ENCODE measurements at regions not wholly inside any gene's neighbourhood (a gene's known extent, or its start where the extent isn't known, plus 50 kb on each side); places are given as distances from the start of the nearest gene placed in this dataset.
A peak's percentile ranks its signal among the peaks of the same experiment; 100 is the strongest.
"Not testable (repeated sequence)": the region's sequence is repeated elsewhere in the genome, so short reads cannot be mapped to it uniquely, and the experiment has no call there.

- not testable (repeated sequence) for H3K27me3 ChIP-seq (ENCODE audit: control insufficient read depth, insufficient read depth, low read length); H3K9me3 Mint-ChIP-seq
Measured at GRCh38 chr15:22631789-22632188, 154.7 kb upstream of the NIPA1 start.

GRCh38 chr15:22639983-22640382 lies 146.5 kb upstream of the NIPA1 start:
- intact Hi-C loops (cut with micrococcal nuclease); H3K9me3 Mint-ChIP-seq; ATAC-seq; H3K4me1 Mint-ChIP-seq; H3K4me3 ChIP-seq (ENCODE audit: low read length); H3K36me3 ChIP-seq (ENCODE audit: control insufficient read depth, insufficient read depth, low read length); H3K4me1 ChIP-seq (ENCODE audit: control insufficient read depth, insufficient read depth, low read length); H3K27ac ChIP-seq (ENCODE audit: low read length); H3K9me3 ChIP-seq (ENCODE audit: control insufficient read depth, insufficient read depth, low read length); H3K27ac Mint-ChIP-seq; H3K27me3 ChIP-seq (ENCODE audit: control insufficient read depth, insufficient read depth, low read length); H3K36me3 Mint-ChIP-seq; H3K4me3 Mint-ChIP-seq; DNase-seq: not testable (repeated sequence)
- peaks cover 9 to 36% of the 10 kb centered on the region in 2 donors for H3K27me3 Mint-ChIP-seq (ENCODE audit: low read depth in 2 of 2)
- 100% methylated on average over 1 of the region's 2 CpGs for WGBS (ENCODE audit: insufficient coverage)

More at GRCh38 chr15:22631789-22632188, 154.7 kb upstream of the NIPA1 start:
- DNase-seq; H3K4me1 ChIP-seq (ENCODE audit: control insufficient read depth, insufficient read depth, low read length); H3K27ac Mint-ChIP-seq; H3K4me1 Mint-ChIP-seq; H3K4me3 Mint-ChIP-seq; H3K27ac ChIP-seq (ENCODE audit: low read length); H3K9me3 ChIP-seq (ENCODE audit: control insufficient read depth, insufficient read depth, low read length); H3K36me3 ChIP-seq (ENCODE audit: control insufficient read depth, insufficient read depth, low read length); ATAC-seq; H3K4me3 ChIP-seq (ENCODE audit: low read length); intact Hi-C loops (cut with micrococcal nuclease); H3K36me3 Mint-ChIP-seq: not testable (repeated sequence)
- 45% methylated on average over 1 of the region's 3 CpGs for WGBS (ENCODE audit: insufficient coverage)
- peaks cover 2 to 15% of the 10 kb centered on the region in 2 donors for H3K27me3 Mint-ChIP-seq (ENCODE audit: low read depth in 2 of 2)

- H3K4me1 Mint-ChIP-seq; H3K4me3 ChIP-seq (ENCODE audit: low read length): not testable (repeated sequence)
- WGBS (ENCODE audit: insufficient coverage) = 91% methylated on average over 2 of the region's 4 CpGs
Measured at GRCh38 chr15:22649458-22649857, 137.0 kb upstream of the NIPA1 start.

DNA sequence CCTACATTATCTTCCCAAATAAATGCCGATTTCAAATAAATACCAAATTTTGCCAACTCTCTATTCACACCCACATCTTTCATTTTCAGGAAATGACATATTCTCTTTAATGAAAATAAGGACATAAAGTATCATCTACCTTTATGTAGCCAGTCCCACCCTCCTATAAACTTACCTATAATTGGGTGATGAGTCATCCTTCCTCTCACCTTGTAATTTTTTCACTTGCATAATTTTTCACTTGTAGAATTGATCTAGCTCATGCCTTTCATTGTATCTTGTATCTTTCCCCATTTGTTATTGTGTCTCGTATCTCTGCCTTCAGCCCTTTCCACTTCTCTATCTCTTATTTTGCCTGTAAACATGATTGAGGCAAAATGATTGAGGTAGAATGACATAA lies 135.3 kb upstream of the NIPA1 start:
- H3K27me3 ChIP-seq (ENCODE audit: control insufficient read depth, insufficient read depth, low read length); intact Hi-C loops (cut with micrococcal nuclease); H3K4me3 Mint-ChIP-seq; H3K9me3 ChIP-seq (ENCODE audit: control insufficient read depth, insufficient read depth, low read length); H3K36me3 Mint-ChIP-seq; DNase-seq; H3K4me1 ChIP-seq (ENCODE audit: control insufficient read depth, insufficient read depth, low read length); H3K36me3 ChIP-seq (ENCODE audit: control insufficient read depth, insufficient read depth, low read length); H3K27me3 Mint-ChIP-seq (ENCODE audit: low read depth in 2 of 2); ATAC-seq; H3K27ac ChIP-seq (ENCODE audit: low read length); H3K9me3 Mint-ChIP-seq; H3K4me3 ChIP-seq (ENCODE audit: low read length); H3K4me1 Mint-ChIP-seq; H3K27ac Mint-ChIP-seq: not testable (repeated sequence)
- WGBS (ENCODE audit: insufficient coverage) = 100% methylated on average over 1 of the region's 2 CpGs

More at GRCh38 chr15:22649458-22649857, 137.0 kb upstream of the NIPA1 start:
- ATAC-seq; H3K36me3 ChIP-seq (ENCODE audit: control insufficient read depth, insufficient read depth, low read length); H3K27ac ChIP-seq (ENCODE audit: low read length); H3K27ac Mint-ChIP-seq; H3K27me3 ChIP-seq (ENCODE audit: control insufficient read depth, insufficient read depth, low read length); H3K36me3 Mint-ChIP-seq; H3K9me3 ChIP-seq (ENCODE audit: control insufficient read depth, insufficient read depth, low read length); H3K4me1 ChIP-seq (ENCODE audit: control insufficient read depth, insufficient read depth, low read length); H3K27me3 Mint-ChIP-seq (ENCODE audit: low read depth in 2 of 2); H3K4me3 Mint-ChIP-seq; intact Hi-C loops (cut with micrococcal nuclease); H3K9me3 Mint-ChIP-seq; DNase-seq: not testable (repeated sequence)

DNA sequence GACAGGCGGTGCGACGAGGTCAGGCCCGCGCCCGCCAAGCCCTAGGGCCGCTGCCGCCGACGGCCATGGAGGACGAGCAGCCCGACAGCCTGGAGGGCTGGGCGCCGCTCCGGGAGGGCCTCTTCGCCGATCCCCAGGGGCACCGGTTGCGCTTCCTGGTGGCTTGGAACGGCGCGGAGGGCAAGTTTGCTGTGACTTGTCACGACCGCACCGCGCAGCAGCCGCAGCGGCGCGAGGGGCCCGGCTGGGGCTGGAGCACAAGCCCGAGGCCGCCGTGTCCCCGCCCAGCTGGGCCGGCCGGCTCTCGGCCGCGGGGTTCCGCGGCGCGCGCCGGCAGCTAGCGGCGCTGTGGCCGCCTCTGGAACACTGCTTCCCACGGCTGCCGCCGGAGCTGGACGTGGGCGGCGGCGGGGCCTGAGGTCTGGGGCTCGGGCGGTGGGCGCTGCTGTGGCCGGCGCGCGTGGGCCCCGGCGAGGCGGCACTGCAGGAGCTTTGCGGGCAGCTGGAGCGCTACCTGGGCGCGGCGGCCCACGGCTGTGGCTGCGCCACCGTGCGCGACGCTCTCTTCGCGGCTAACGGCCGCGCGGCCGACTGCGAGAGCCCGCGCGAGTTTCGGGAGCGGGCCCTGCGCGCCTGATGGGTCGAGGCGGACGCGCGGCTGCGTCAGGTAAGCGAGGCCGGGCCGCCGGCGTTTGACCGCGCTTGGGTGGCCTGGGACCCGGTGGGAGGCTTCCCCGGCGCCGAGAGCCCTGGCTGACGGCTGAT lies 122.0 kb upstream of the NIPA1 start:
- H3K36me3 Mint-ChIP-seq; H3K9me3 Mint-ChIP-seq; H3K27me3 ChIP-seq (ENCODE audit: control insufficient read depth, insufficient read depth, low read length); intact Hi-C loops (cut with micrococcal nuclease); H3K4me1 ChIP-seq (ENCODE audit: control insufficient read depth, insufficient read depth, low read length); H3K36me3 ChIP-seq (ENCODE audit: control insufficient read depth, insufficient read depth, low read length); H3K9me3 ChIP-seq (ENCODE audit: control insufficient read depth, insufficient read depth, low read length); H3K27me3 Mint-ChIP-seq (ENCODE audit: low read depth in 2 of 2): not testable (repeated sequence)
- peak overlapping the region; percentile 46 for H3K4me3 ChIP-seq (ENCODE audit: low read length)
- peak overlapping the region; percentile 95 for H3K4me3 Mint-ChIP-seq
- peaks cover 9 to 12% of the 10 kb centered on the region in 2 donors for H3K4me1 Mint-ChIP-seq
- ATAC-seq (peak; percentile 84 to 90 (median 88)), DNase-seq (peak; percentile 61 to 65)
- under 1% methylated on average over 99 of the region's 110 CpGs for WGBS (ENCODE audit: insufficient coverage)
- H3K27ac ChIP-seq (ENCODE audit: low read length) = peak overlapping the region; percentile 81
- peak overlapping the region; percentile 89 to 93 for H3K27ac Mint-ChIP-seq

- DNase-seq = peak; percentile 30 to 53
- H3K4me3 Mint-ChIP-seq = peak overlapping the region; percentile 95
- H3K27ac Mint-ChIP-seq = peak overlapping the region; percentile 89 to 93
- Histone ChIP-seq H3K27ac (ENCODE audit: low read length) (peak overlapping the region; percentile 81), H3K4me3 (ENCODE audit: low read length) (peak overlapping the region; percentile 46)
- peaks cover 9 to 12% of the 10 kb centered on the region in 2 donors for H3K4me1 Mint-ChIP-seq
- H3K27me3 Mint-ChIP-seq (ENCODE audit: low read depth in 2 of 2); H3K9me3 Mint-ChIP-seq; H3K36me3 ChIP-seq (ENCODE audit: control insufficient read depth, insufficient read depth, low read length); H3K36me3 Mint-ChIP-seq; H3K9me3 ChIP-seq (ENCODE audit: control insufficient read depth, insufficient read depth, low read length); H3K27me3 ChIP-seq (ENCODE audit: control insufficient read depth, insufficient read depth, low read length); intact Hi-C loops (cut with micrococcal nuclease); H3K4me1 ChIP-seq (ENCODE audit: control insufficient read depth, insufficient read depth, low read length): not testable (repeated sequence)
- 0% methylated on average over 5 of the region's 22 CpGs for WGBS (ENCODE audit: insufficient coverage)
- ATAC-seq = peak in 1 of 3 donors; percentile 14
Measured at GRCh38 chr15:22665059-22665702, 121.3 kb upstream of the NIPA1 start.

GRCh38 chr15:22665711-22666110 lies 120.7 kb upstream of the NIPA1 start:
- H3K27me3 Mint-ChIP-seq (ENCODE audit: low read depth in 2 of 2); H3K9me3 Mint-ChIP-seq; H3K9me3 ChIP-seq (ENCODE audit: control insufficient read depth, insufficient read depth, low read length); H3K36me3 ChIP-seq (ENCODE audit: control insufficient read depth, insufficient read depth, low read length); intact Hi-C loops (cut with micrococcal nuclease); H3K4me1 ChIP-seq (ENCODE audit: control insufficient read depth, insufficient read depth, low read length); H3K36me3 Mint-ChIP-seq; DNase-seq; H3K27me3 ChIP-seq (ENCODE audit: control insufficient read depth, insufficient read depth, low read length): not testable (repeated sequence)
- Histone ChIP-seq H3K4me3 (ENCODE audit: low read length) (peak overlapping the region; percentile 46), H3K27ac (ENCODE audit: low read length) (peak overlapping the region; percentile 81)
- ATAC-seq = peak; percentile 17 to 44 (median 29)
- Mint-ChIP-seq H3K4me3 (peak overlapping the region; percentile 95), H3K4me1 (peaks cover 9 to 12% of the 10 kb centered on the region in 2 donors), H3K27ac (peak overlapping the region; percentile 89 to 93)
- no CpG with 5 or more reads among the region's 2 CpGs for WGBS (ENCODE audit: insufficient coverage)

DNA sequence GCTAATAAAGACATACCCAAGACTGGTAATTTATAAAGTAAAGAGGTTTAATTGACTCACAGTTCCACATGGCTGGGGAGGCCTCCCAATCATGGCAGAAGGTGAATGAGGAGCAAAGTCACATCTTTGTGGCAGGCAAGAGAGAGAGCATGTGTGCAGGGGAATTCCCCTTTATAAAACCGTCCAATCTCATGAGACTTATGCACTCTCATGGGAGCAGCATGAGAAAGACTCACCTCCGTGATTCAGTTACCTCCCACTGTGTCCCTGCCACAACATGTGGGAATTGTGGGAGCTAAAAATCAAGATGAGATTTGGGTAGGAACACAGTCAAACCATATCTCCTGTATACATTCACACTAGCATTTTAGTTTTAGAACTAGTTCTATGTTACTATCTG lies 101.7 kb upstream of the NIPA1 start:
- no CpG with 5 or more reads among the region's 2 CpGs for WGBS (ENCODE audit: insufficient coverage)
- H3K27me3 ChIP-seq (ENCODE audit: control insufficient read depth, insufficient read depth, low read length); H3K9me3 ChIP-seq (ENCODE audit: control insufficient read depth, insufficient read depth, low read length); H3K4me1 Mint-ChIP-seq; H3K36me3 Mint-ChIP-seq; H3K27ac ChIP-seq (ENCODE audit: low read length); H3K4me3 ChIP-seq (ENCODE audit: low read length); ATAC-seq; H3K36me3 ChIP-seq (ENCODE audit: control insufficient read depth, insufficient read depth, low read length); H3K4me1 ChIP-seq (ENCODE audit: control insufficient read depth, insufficient read depth, low read length); H3K9me3 Mint-ChIP-seq; intact Hi-C loops (cut with micrococcal nuclease); H3K4me3 Mint-ChIP-seq; H3K27me3 Mint-ChIP-seq (ENCODE audit: low read depth in 2 of 2); H3K27ac Mint-ChIP-seq: not testable (repeated sequence)
- DNase-seq = peak in 1 of 2 donors; percentile 7

Measured in natural killer cell (primary cell).